ENCODE measurements at regions not wholly inside any gene's neighbourhood (a gene's known extent, or its start where the extent isn't known, plus 50 kb on each side); places are given as distances from the start of the nearest gene placed in this dataset.
A peak's percentile ranks its signal among the peaks of the same experiment; 100 is the strongest.

GRCh38 chr6:44558832-44559251 is 171.3 kb downstream of the CDC5L start:
- Mint-ChIP-seq H3K4me3 (no peak overlapping the region), H3K27me3 (ENCODE audit: low read depth) (no peaks in the 10 kb centered on the region), H3K27ac (no peak overlapping the region), H3K4me1 (peaks cover 30% of the 10 kb centered on the region), H3K9me3 (no peaks in the 10 kb centered on the region), H3K36me3 (no peaks in the 10 kb centered on the region)
- TF ChIP-seq NFE2L1 (CRISPR knock-in tag; IDR thresholded peaks at IDR 0.05): no peak
- TF ChIP-seq RORB (CRISPR knock-in tag; IDR thresholded peaks at IDR 0.05): no peak
- TF ChIP-seq, protein P1, sequence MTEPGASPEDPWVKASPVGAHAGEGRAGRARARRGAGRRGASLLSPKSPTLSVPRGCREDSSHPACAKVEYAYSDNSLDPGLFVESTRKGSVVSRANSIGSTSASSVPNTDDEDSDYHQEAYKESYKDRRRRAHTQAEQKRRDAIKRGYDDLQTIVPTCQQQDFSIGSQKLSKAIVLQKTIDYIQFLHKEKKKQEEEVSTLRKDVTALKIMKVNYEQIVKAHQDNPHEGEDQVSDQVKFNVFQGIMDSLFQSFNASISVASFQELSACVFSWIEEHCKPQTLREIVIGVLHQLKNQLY (CRISPR knock-in tag; IDR thresholded peaks at IDR 0.05): no peak
- TF ChIP-seq ESRRA (CRISPR knock-in tag; IDR thresholded peaks at IDR 0.05; ENCODE audit: borderline replicate concordance): no peak
- TF ChIP-seq ATF1 (CRISPR knock-in tag; IDR thresholded peaks at IDR 0.05): no peak
- no peak for TF ChIP-seq HMGA2 (CRISPR knock-in tag; IDR thresholded peaks at IDR 0.05)
- no peak for TF ChIP-seq ATF3 (CRISPR knock-in tag; conservative IDR thresholded peaks at IDR 0.05)
- no peak for TF ChIP-seq AFF4 (CRISPR knock-in tag; IDR thresholded peaks at IDR 0.05; ENCODE audit: borderline replicate concordance)
- no peak for TF ChIP-seq NFATC4 (CRISPR knock-in tag; IDR thresholded peaks at IDR 0.05)
- no peak for TF ChIP-seq ZBTB43 (CRISPR knock-in tag; IDR thresholded peaks at IDR 0.05)
- TF ChIP-seq GTF2I (CRISPR knock-in tag; conservative IDR thresholded peaks at IDR 0.05): no peak
- no peak for TF ChIP-seq OVOL2 (CRISPR knock-in tag; IDR thresholded peaks at IDR 0.05; ENCODE audit: borderline replicate concordance)
- TF ChIP-seq ERG (CRISPR knock-in tag; IDR thresholded peaks at IDR 0.05): no peak
- TF ChIP-seq ZNF121 (CRISPR knock-in tag; IDR thresholded peaks at IDR 0.05): no peak
- TF ChIP-seq CBFB (CRISPR knock-in tag; IDR thresholded peaks at IDR 0.05; ENCODE audit: low read depth): no peak
- ATAC-seq: no peak
- DNase-seq (ENCODE audit: low spot score): no peak
- ChIA-PET CTCF (interaction anchor here (2.0 kb wide), 1 partner anchor 83 kb away, joined by 5 read pairs; no protein-coding TSS in a partner anchor), POLR2A (no interaction called here)

DNA sequence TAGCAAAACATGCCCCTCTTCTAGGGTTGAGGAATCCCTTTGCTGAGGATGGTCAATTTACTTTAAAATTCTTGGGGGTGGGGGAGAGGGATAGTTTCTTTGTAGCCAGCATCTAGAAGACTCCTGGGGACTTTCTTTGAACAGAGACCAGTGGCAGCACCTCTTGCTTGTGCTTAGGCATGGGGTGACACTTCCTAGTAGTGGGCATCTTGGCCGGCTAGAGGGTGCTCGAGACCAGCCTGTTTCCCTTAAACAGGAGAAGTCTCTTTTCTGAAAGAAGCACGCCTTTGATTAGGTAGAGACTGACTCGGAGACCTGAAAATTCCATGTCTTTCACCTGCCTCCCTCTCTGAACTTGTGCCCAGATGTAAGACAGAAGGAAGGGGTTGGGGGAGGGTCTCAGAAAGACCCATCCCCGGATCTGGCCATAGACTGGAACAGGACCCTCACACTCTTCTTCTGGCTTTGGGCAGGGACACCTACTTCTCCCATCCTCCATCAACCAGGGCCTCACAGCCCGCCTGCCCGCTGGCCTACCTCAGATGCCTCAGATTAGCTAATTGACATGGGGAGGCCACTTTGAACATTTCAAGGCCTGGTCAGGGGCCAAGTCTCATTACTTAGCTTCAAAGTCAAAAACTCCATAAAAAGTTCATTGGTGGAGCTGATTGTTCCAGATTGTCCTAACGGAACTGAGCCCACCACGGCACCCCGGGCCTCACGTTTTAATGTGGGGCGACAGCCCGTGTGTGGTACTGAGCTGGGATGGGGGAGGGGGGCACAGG is 172.2 kb downstream of the CDC5L start:
- H3K36me3 Mint-ChIP-seq: no peaks in the 10 kb centered on the region
- H3K27ac Mint-ChIP-seq: no peak overlapping the region
- no peaks in the 10 kb centered on the region for H3K9me3 Mint-ChIP-seq
- peaks cover 30% of the 10 kb centered on the region for H3K4me1 Mint-ChIP-seq
- DNase-seq (ENCODE audit: low spot score): no peak
- ChIA-PET CTCF (interaction anchor here (2.0 kb wide), 1 partner anchor 84 kb away, joined by 5 read pairs; no protein-coding TSS in a partner anchor), POLR2A (no interaction called here)
- ATAC-seq: peak; percentile 15; the same call in 1 of the 2 replicates
- H3K4me3 Mint-ChIP-seq: no peak overlapping the region
- no peaks in the 10 kb centered on the region for H3K27me3 Mint-ChIP-seq (ENCODE audit: low read depth)
- TF ChIP-seq ZNF263 (CRISPR knock-in tag; IDR thresholded peaks at IDR 0.05; ENCODE audit: low read depth) (no peak), ATF3 (CRISPR knock-in tag; conservative IDR thresholded peaks at IDR 0.05) (no peak), NR1H2 (CRISPR knock-in tag; IDR thresholded peaks at IDR 0.05) (no peak), CREM (CRISPR knock-in tag; IDR thresholded peaks at IDR 0.05) (no peak), ZNF423 (CRISPR knock-in tag; IDR thresholded peaks at IDR 0.05) (no peak)
- TF ChIP-seq, protein P2, sequence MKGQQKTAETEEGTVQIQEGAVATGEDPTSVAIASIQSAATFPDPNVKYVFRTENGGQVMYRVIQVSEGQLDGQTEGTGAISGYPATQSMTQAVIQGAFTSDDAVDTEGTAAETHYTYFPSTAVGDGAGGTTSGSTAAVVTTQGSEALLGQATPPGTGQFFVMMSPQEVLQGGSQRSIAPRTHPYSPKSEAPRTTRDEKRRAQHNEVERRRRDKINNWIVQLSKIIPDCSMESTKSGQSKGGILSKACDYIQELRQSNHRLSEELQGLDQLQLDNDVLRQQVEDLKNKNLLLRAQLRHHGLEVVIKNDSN (CRISPR knock-in tag; IDR thresholded peaks at IDR 0.05): no peak
- TF ChIP-seq, protein P3, sequence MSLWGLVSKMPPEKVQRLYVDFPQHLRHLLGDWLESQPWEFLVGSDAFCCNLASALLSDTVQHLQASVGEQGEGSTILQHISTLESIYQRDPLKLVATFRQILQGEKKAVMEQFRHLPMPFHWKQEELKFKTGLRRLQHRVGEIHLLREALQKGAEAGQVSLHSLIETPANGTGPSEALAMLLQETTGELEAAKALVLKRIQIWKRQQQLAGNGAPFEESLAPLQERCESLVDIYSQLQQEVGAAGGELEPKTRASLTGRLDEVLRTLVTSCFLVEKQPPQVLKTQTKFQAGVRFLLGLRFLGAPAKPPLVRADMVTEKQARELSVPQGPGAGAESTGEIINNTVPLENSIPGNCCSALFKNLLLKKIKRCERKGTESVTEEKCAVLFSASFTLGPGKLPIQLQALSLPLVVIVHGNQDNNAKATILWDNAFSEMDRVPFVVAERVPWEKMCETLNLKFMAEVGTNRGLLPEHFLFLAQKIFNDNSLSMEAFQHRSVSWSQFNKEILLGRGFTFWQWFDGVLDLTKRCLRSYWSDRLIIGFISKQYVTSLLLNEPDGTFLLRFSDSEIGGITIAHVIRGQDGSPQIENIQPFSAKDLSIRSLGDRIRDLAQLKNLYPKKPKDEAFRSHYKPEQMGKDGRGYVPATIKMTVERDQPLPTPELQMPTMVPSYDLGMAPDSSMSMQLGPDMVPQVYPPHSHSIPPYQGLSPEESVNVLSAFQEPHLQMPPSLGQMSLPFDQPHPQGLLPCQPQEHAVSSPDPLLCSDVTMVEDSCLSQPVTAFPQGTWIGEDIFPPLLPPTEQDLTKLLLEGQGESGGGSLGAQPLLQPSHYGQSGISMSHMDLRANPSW (CRISPR knock-in tag; conservative IDR thresholded peaks at IDR 0.05; ENCODE audit: low read depth): no peak
